ENCODE measurements at regions not wholly inside any gene's neighbourhood (a gene's known extent, or its start where the extent isn't known, plus 50 kb on each side); places are given as distances from the start of the nearest gene placed in this dataset.
"Not testable (repeated sequence)": the region's sequence is repeated elsewhere in the genome, so short reads cannot be mapped to it uniquely, and the experiment has no call there.

DNA sequence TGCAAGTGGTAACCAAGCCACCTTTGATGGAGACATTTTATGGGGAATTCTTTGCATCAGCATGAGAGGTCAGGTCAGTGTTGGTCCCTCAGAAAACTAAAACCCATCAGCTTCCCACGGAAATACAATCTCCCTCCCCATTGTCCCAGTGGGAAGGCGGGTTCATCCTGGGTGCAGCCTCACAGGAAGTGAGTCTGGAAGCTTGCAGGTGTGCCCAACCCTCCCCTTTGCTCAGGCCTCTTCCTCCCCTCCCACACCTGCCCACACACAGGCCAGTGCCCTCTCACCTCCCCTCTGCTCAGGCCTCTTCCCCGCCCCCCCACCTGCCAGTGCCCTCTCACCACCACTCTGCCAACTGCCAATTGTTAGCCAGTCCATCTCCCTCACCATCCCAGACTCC, 166.8 kb upstream of the RAB6C start:
- no peak for DNase-seq (ENCODE audit: low read depth in 4 of 4, low spot score in 3 of 4)

DNA sequence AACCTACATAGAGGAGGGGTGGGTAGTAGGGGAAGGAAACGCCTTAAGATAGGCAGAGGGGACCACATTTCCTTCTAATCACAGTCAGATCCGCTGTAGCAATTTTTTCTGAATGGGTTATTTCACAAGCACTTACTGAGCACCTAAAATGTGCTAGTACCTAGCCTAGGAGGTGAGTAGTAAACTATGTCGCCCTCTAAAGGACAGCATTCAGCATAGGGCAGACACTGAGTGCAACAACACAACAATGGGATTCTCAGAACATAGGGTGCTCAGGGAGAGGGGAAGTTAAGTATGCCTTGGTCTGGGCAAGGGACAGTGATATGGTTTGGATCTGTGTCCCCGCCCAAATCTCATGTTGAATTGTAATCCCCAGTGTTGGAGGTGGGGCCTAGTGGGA, 166.1 kb upstream of the RAB6C start:
- DNase-seq (ENCODE audit: low read depth in 4 of 4, low spot score in 3 of 4) = no peak

- no peak for DNase-seq (ENCODE audit: low read depth in 4 of 4, low spot score in 3 of 4)
Observed at GRCh38 chr2:129816813-129817574, 162.5 kb upstream of the RAB6C start.

GRCh38 chr2:129819855-129820254, 159.6 kb upstream of the RAB6C start:
- DNase-seq (ENCODE audit: low read depth in 4 of 4, low spot score in 3 of 4) = no peak

- DNase-seq (ENCODE audit: low read depth in 4 of 4, low spot score in 3 of 4) = no peak
Observed at GRCh38 chr2:129820908-129821307, 158.6 kb upstream of the RAB6C start.

DNA sequence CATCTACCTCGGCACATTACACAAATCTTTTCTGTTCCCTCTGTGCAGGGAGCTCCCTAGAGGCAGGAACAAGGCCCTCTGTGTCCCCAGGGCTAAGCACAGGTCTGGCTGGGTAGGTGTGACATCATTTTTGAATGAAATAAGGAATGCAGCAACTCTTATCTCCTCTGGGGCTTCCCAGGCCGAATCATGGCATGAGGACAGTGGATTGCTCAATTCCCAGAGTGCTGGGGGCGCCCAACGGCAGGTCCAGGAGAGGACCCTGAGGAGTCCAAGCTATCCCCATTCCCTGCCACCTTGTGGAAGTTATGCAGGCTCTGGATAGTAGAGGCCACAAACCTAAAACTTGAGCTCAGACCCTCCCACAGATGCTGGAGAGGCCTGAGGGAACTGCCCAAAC, 158.0 kb upstream of the RAB6C start:
- DNase-seq (ENCODE audit: low read depth in 4 of 4, low spot score in 3 of 4) = no peak

GRCh38 chr2:129823044-129823443, 156.4 kb upstream of the RAB6C start:
- DNase-seq (ENCODE audit: low read depth in 4 of 4, low spot score in 3 of 4) = no peak

- DNase-seq (ENCODE audit: low read depth in 4 of 4, low spot score in 3 of 4) = no peak
Observed at GRCh38 chr2:129827311-129828090, 152.0 kb upstream of the RAB6C start.

GRCh38 chr2:129828792-129829191, 150.7 kb upstream of the RAB6C start:
- no peak for DNase-seq (ENCODE audit: low read depth in 4 of 4, low spot score in 3 of 4)

DNA sequence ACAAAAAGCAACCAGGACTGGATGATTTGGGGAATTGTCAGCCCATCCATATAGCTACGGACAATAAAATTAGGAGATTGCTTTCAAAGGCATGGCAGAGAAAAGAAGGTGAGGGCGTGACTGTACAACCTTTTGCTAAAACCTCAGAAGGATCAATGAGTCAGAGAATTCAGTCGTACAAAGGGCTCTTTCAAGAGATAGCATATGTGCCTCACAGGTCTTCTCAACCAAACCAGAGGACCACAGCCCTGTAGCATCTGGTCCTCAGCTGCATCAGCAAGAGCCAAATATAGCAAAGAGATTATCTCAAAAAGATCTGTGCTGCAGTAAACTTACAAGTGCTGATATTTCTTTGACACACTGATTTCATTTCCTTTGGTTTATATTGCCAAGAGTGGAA, 149.9 kb upstream of the RAB6C start:
- no peak for DNase-seq (ENCODE audit: low read depth in 4 of 4, low spot score in 3 of 4)

DNA sequence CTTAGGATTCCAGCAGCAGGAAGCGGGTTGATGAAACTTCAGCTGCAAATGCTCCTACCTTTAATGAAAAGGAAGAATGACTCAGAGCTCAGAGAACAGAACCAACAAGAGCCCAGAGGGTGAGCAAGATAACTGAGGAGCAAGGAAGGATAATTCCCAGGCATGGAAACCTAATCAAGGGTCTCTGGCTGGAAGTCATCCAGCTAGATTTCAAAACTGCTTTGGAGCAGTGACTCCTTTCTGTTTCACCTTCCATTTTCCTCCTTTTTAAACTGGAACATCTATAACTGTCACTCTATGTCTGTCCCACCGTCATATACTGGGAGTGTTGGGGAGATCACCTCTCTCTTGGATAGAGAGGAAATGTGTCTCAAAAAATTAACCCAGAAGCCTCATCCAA, 148.4 kb upstream of the RAB6C start:
- no peak for DNase-seq (ENCODE audit: low read depth in 4 of 4, low spot score in 3 of 4)

- DNase-seq (ENCODE audit: low read depth in 4 of 4, low spot score in 3 of 4) = not testable (repeated sequence)
Observed at GRCh38 chr2:129833465-129833864, 146.0 kb upstream of the RAB6C start.

DNA sequence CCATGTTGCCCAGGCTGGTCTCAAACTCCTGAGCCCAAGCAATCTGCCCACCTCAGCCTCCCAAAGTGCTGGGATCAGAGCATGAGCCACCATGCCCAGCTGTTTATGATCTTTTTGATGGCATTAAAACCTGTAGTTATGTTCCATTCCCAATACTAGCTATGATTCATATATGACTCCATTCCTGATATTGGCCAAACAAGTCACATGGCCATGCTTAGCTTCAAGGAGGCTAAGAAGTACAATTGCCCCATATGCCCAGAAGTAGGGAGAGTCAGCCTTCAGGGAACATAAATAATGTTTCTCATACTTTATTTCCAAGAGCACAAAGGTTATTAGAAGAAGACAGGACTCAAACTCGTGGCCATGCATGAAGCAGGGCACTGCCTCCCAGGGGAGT, 132.4 kb upstream of the RAB6C start:
- DNase-seq (ENCODE audit: low read depth in 4 of 4, low spot score in 3 of 4) = no peak

- DNase-seq (ENCODE audit: low read depth in 4 of 4, low spot score in 3 of 4) = peak; percentile 64 to 76 (median 72)
Observed at GRCh38 chr2:129849559-129850160, 129.8 kb upstream of the RAB6C start.

- DNase-seq (ENCODE audit: low read depth in 4 of 4, low spot score in 3 of 4) = no peak
Observed at GRCh38 chr2:129857200-129857599, 122.3 kb upstream of the RAB6C start.

DNA sequence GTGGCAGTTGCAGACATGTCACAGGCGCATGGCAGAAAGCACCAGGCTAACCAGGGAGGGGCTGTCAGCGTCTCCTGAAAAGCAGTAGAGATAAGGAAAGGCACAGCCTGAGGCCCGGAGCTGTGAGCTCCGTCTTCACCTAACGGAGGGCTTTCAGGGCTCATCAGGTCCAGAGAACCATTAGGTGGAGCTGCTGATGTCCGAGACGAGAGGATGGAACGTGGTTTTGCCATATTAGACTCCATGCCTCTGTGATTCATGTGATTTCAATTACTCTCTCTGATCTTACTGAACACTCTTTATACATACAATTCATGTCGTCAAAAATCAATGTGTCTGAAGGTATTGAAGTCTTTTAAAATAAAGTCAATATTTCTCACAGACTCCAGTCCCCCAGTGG, 120.3 kb upstream of the RAB6C start:
- no peak for DNase-seq (ENCODE audit: low read depth in 4 of 4, low spot score in 3 of 4)

GRCh38 chr2:129860088-129860487, 119.4 kb upstream of the RAB6C start:
- DNase-seq (ENCODE audit: low read depth in 4 of 4, low spot score in 3 of 4) = no peak

DNA sequence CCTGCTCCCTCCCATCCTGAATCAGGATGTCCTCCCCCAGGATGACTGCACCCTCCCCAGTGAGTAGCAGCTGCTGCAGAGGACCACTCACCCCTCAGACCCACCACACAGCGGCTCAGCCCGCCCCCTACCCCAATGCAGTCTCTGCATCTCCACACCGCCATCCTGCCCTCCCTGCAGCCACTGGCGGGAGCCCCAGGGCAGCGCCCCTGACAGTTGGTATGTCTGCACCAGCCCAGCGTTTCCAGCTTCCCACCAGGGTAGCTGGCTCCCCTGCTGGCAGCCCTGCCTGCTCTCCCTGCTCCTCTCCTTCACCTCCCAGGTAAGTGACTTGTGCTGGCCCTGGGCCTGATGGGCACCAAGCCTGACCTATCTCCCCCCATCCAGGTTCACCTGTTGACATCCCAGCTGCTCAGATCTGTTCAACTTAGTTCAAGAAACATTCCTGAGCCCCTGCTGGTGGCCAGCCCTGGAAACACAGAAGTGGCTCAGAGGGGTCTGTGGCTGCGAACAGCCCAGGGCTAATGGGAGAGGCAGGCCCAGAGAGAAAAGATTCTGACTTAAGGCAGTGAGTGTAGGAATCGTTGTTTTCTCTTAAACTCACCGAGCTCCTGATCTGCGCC, 117.7 kb upstream of the RAB6C start:
- no peak for DNase-seq (ENCODE audit: low read depth in 4 of 4, low spot score in 3 of 4)

DNA sequence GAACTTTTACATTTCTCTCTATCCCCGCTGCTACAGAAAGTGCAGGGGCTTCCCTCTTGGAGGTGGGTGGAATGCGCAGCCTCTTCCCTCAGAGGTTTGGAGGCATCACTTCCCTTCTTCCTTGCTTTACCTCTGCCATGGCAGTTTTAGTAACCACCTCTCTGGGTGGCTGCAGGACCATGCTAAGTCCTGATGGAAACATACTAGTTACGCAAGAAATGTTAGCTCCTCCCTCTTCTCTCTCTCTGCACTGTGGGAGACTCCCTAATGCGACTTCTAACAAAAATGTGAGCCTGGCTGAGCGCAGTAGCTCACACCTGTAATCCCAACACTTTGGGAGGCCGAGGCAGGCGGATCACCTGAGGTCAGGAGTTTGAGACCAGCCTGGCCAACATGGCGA, 116.8 kb upstream of the RAB6C start:
- no peak for DNase-seq (ENCODE audit: low read depth in 4 of 4, low spot score in 3 of 4)

GRCh38 chr2:129863350-129863749, 116.1 kb upstream of the RAB6C start:
- DNase-seq (ENCODE audit: low read depth in 4 of 4, low spot score in 3 of 4) = no peak

DNA sequence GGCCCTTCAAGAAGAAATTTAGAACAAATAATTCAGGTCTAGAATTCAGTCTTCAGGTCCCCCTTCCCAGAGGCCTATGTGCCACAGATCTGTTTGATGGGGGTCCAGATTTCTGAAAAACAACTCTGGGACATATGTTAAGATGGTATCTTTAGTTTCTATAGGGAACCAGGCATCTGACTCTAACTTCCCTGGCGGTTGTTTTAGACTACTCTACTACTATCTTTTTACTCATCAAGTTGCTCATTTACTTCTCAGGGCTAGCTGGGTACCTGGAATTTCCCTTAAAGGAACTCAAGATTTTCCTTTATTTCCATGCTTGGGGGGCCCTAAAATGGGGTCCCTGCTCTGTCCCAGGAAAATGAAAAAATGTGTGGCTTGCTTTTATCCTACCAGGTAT, 114.7 kb upstream of the RAB6C start:
- no peak for DNase-seq (ENCODE audit: low read depth in 4 of 4, low spot score in 3 of 4)
